OCI-LY3 (cell line): ENCODE measurements at regions not wholly inside any gene's neighbourhood (a gene's known extent, or its start where the extent isn't known, plus 50 kb on each side); places are given as distances from the start of the nearest gene placed in this dataset.

Source experiments
- H2AFZ ChIP-seq: fragments of 200-600, 300-600 bp; shearing (Covaris generic); 2 replicates; pipeline ENCODE4 v1.6.0; 2014; ENCODE audit warnings: antibody characterized with exemption, low read depth, low read length
- H3K27ac ChIP-seq: fragments of 200-600, 300-600 bp; sonication (generic); 2 replicates; pipeline ENCODE4 v1.5.1; 2014; ENCODE audit warnings: mild to moderate bottlenecking, low read length, moderate library complexity, mixed read lengths
- H3K27me3 ChIP-seq: fragments of 200-600, 300-600 bp; sonication (generic); 2 replicates; pipeline ENCODE4 v1.6.1; 2014; ENCODE audit warnings: low read depth, low read length, mixed read lengths
- H3K36me3 ChIP-seq: fragments of 200-600, 300-600 bp; sonication (generic); replicated peaks from 2 replicates; pipeline ENCODE3; 2014; ENCODE audit warnings: low read depth, low read length, mixed read lengths
- H3K4me1 ChIP-seq: fragments of 300-600, 200-600 bp; sonication (generic); 2 replicates; pipeline ENCODE4 v1.6.1; 2014; ENCODE audit warnings: low read length, mixed read lengths
- H3K4me2 ChIP-seq: fragments of 200-600, 300-600 bp; sonication (generic); 2 replicates; pipeline ENCODE4 v1.6.1; 2014; ENCODE audit warnings: low read length, mixed read lengths
- H3K4me3 ChIP-seq: fragments of 300-600, 200-600 bp; sonication (generic); 2 replicates; pipeline ENCODE4 v1.5.1; 2014; ENCODE audit warnings: antibody characterized with exemption, mild to moderate bottlenecking, low read length, moderate library complexity
- H3K79me2 ChIP-seq: fragments of 300-600, 200-600 bp; shearing (Covaris generic); 2 replicates; pipeline ENCODE4 v1.6.1; 2014; ENCODE audit warnings: mild to moderate bottlenecking, low read length, mixed read lengths
- H3K9ac ChIP-seq: fragments of 300-600, 200-600 bp; shearing (Covaris generic); 2 replicates; pipeline ENCODE4 v1.6.0; 2014; ENCODE audit warnings: mild to moderate bottlenecking, low read length, moderate library complexity
- H3K9me3 ChIP-seq: fragments of 200-600, 300-600 bp; shearing (Covaris generic); 2 replicates; pipeline ENCODE4 v1.6.1; 2014; ENCODE audit warnings: low read length, mixed read lengths; ENCODE audit not compliant: insufficient read depth
- H4K20me1 ChIP-seq: fragments of 200-600, 300-600 bp; sonication (generic); 2 replicates; pipeline ENCODE4 v1.6.1; 2016; ENCODE audit warnings: low read length, mixed read lengths; ENCODE audit not compliant: insufficient read depth
- EZH2phosphoT487 ChIP-seq: fragments of 200-600 bp; shearing (Covaris generic); IDR thresholded peaks from 2 replicates; pipeline ENCODE4 v1.6.1; 2018; ENCODE audit warnings: antibody characterized with exemption, mixed run types, low read depth
- TF ChIP-seq, protein P1 (sequence below): fragments of 200-600, 300-600 bp; sonication (generic); IDR thresholded peaks from 2 replicates; pipeline ENCODE4 v1.5.1; 2014; ENCODE audit warnings: antibody characterized with exemption, low read length, low read depth

- H3K27me3 ChIP-seq = 0 out of 2 replicates have a peak, but pooled peaks cover 2% of the 10 kb centered on the region
- H2AFZ ChIP-seq = no peak overlapping the region
- no peak overlapping the region for H3K9ac ChIP-seq
- H3K4me2 ChIP-seq = no peak overlapping the region
- H3K27ac ChIP-seq = no peak overlapping the region
- H3K36me3 ChIP-seq = no peaks in the 10 kb centered on the region
- TF ChIP-seq EZH2phosphoT487 = no peak
- TF ChIP-seq, protein P1, sequence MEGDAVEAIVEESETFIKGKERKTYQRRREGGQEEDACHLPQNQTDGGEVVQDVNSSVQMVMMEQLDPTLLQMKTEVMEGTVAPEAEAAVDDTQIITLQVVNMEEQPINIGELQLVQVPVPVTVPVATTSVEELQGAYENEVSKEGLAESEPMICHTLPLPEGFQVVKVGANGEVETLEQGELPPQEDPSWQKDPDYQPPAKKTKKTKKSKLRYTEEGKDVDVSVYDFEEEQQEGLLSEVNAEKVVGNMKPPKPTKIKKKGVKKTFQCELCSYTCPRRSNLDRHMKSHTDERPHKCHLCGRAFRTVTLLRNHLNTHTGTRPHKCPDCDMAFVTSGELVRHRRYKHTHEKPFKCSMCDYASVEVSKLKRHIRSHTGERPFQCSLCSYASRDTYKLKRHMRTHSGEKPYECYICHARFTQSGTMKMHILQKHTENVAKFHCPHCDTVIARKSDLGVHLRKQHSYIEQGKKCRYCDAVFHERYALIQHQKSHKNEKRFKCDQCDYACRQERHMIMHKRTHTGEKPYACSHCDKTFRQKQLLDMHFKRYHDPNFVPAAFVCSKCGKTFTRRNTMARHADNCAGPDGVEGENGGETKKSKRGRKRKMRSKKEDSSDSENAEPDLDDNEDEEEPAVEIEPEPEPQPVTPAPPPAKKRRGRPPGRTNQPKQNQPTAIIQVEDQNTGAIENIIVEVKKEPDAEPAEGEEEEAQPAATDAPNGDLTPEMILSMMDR = no peak
- H3K4me1 ChIP-seq = no peaks in the 10 kb centered on the region
- H3K4me3 ChIP-seq = no peak overlapping the region
- H3K9me3 ChIP-seq = no peaks in the 10 kb centered on the region
- no peaks in the 10 kb centered on the region for H3K79me2 ChIP-seq
- no peaks in the 10 kb centered on the region for H4K20me1 ChIP-seq
These were observed 188.5 kb downstream of the SNX10 start for GRCh38 chr7:26480156-26480555.

GRCh38 chr7:26482927-26483326, 191.3 kb downstream of the SNX10 start:
- no peaks in the 10 kb centered on the region for H3K4me1 ChIP-seq
- H3K4me2 ChIP-seq = no peak overlapping the region
- no peak overlapping the region for H3K9ac ChIP-seq
- H2AFZ ChIP-seq = no peak overlapping the region
- H3K9me3 ChIP-seq = no peaks in the 10 kb centered on the region
- TF ChIP-seq, protein P1 = no peak
- no peak for TF ChIP-seq EZH2phosphoT487
- H3K36me3 ChIP-seq = no peaks in the 10 kb centered on the region
- H3K27ac ChIP-seq = no peak overlapping the region
- no peaks in the 10 kb centered on the region for H3K79me2 ChIP-seq
- no peaks in the 10 kb centered on the region for H3K27me3 ChIP-seq
- H3K4me3 ChIP-seq = no peak overlapping the region
- no peaks in the 10 kb centered on the region for H4K20me1 ChIP-seq

GRCh38 chr7:26483843-26484242, 192.2 kb downstream of the SNX10 start:
- Histone ChIP-seq H3K9me3 (no peaks in the 10 kb centered on the region), H2AFZ (no peak overlapping the region), H3K4me3 (no peak overlapping the region), H4K20me1 (no peaks in the 10 kb centered on the region), H3K4me2 (no peak overlapping the region), H3K27ac (no peak overlapping the region), H3K36me3 (no peaks in the 10 kb centered on the region), H3K79me2 (no peaks in the 10 kb centered on the region), H3K4me1 (no peaks in the 10 kb centered on the region), H3K9ac (no peak overlapping the region), H3K27me3 (no peaks in the 10 kb centered on the region)
- TF ChIP-seq, protein P1 = no peak
- no peak for TF ChIP-seq EZH2phosphoT487

DNA sequence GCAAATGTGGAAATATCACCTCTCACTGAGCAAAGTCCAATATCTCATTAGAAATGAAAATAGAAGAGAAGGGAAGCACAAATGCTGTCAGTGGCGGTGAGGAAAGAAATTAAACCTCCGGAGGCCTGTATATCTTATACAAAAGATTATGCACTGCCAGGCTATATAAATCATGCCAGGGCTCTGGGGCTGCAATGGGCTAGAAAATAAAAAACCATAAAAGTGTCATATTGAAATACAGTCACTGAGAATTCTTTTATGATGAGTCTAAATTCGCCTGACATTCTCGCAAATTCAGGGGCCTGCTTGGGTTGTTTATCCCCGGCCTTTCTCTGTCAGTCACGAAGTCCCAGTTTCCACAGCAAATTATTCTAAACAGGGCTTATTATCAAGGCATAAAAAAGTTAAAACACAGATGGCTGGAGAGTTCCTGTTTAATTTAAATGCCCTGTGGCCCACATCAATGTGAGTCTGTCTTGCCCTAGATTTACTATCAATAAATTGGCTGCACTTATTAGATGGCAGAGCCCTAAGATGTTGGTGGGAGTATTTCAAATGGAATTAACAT, 193.8 kb downstream of the SNX10 start:
- H3K4me2 ChIP-seq = no peak overlapping the region

More for the DNA sequence above, 193.8 kb downstream of the SNX10 start:
- no peak overlapping the region for H3K4me3 ChIP-seq
- no peaks in the 10 kb centered on the region for H3K79me2 ChIP-seq
- no peaks in the 10 kb centered on the region for H4K20me1 ChIP-seq
- H3K9ac ChIP-seq = no peak overlapping the region
- H3K4me1 ChIP-seq = no peaks in the 10 kb centered on the region
- no peaks in the 10 kb centered on the region for H3K27me3 ChIP-seq
- H3K27ac ChIP-seq = no peak overlapping the region
- TF ChIP-seq, protein P1 = no peak
- no peak for TF ChIP-seq EZH2phosphoT487
- H3K9me3 ChIP-seq = no peaks in the 10 kb centered on the region
- H3K36me3 ChIP-seq = no peaks in the 10 kb centered on the region
- H2AFZ ChIP-seq = no peak overlapping the region
